GM19397 (cell line): ENCODE measurements at regions not wholly inside any gene's neighbourhood (a gene's known extent, or its start where the extent isn't known, plus 50 kb on each side); places are given as distances from the start of the nearest gene placed in this dataset.

ENCODE experiments used
- ATAC-seq: cut with Tn5 transposase; IDR thresholded peaks from one replicate; pipeline ENCODE4 v1.9.1; 2021; ENCODE audit warnings: mild to moderate bottlenecking, moderate library complexity; ENCODE audit not compliant: unreplicated experiment

DNA sequence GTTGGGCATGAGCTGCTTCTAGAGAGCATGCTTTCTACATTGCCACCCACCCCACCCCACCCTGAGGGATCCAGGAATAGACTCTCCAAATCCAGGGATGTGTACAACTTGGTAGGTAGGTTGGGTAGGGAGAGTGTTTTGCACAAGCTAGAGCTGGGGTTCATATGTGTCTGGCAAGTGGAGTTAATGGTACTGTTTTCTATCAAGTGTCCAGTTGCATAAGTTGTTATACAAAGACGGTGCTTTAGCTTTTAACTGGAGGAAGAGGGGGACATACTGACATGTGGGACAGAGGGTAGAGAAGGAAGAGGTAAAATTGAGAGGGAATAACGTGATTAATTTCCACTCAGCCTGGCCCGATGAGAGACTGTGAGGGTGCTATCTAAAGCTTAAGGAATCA, 51.0 kb upstream of the TNC start:
- no peak for ATAC-seq

DNA sequence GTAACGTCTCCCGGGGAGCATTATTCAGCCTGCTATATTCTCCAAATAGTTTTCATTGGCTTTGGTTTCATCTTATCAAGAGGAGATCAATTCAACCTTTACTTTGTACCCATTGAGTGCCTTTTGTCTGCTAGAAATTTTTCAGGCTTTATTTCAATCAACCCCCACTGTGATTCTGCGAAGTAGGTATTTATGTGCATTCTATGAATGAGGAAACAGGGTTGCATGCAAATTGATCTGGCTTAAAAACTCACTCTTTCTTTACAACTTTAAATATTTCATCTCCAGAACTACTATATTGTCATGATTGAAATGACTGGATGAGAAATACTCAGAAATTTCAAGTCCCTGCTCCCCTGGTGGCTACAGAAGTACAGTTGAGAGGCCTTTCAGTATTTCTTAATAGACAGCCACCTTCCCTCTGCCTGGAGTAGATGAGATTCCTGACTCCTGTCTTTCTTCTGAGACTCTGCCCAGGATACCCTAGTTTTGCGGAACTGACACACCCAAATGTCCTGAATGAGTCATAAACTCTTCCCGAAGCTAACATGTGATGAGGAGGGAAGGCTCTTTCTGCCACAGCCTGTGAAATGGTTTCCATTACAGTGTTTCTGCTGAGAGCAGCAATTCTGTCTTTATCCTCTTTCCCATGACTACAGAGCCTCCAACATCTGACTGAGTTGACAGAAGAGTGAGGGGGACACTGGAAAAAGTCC, 52.6 kb upstream of the TNC start:
- ATAC-seq: no peak

DNA sequence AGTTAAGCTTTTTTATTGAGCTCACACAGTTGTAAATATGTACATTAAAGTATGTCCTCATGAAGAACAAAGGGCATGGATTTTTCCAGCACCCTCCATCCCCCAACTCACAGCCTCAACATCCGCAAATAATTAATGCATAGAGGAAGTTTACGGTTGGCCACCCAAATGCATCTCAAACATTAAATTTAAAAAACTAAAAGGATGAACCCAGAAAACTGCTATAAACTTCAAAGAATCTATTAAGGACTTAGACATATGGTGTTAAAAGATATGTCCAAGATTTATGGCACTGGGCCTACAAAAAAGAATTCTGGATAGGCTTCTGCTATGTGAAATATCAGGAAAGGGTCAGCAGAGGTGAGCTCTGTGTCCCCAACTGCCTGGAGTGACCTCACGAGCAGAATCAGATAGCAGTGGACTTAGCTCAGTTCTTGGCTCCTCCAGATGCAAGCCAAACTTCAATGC, 54.0 kb upstream of the TNC start:
- no peak for ATAC-seq

DNA sequence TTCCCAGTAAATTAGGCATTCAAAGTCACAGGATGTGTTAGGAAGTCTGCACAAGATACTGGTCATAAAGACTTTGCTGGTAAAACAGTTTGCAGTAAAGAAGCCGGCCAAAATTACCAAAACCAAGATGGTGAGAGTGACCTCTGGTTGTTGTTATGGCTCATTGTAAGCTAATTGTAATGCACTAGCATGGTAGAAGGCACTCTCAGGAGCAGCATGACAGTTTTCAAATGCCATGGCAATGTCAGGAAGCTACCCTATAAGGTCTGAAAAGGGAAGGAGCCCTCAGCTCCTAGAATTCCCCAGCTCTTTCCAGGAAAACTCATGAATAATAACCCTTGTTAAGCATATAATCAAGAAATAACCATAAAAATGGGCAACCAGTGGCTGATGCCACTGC, 64.3 kb upstream of the TNC start:
- ATAC-seq: no peak

DNA sequence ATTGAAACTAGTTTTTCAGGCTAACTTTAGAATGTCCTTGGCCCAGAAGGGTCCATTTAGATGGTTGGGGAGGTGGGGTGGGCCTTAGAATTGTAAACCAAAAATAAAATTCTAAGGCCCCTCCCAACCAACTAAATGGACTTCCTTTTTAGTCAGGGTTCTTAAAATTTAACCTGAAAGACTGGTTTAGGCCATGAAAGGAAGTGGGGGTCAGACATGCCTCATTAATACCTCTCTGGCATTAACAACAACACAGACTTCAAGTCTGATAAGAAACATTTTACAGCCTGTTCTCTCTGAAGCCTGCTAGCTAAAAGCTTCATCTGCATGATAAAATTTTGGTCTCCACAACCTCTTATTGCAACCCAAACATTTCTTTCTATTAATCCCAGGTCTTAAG, 65.5 kb upstream of the TNC start:
- no peak for ATAC-seq

DNA sequence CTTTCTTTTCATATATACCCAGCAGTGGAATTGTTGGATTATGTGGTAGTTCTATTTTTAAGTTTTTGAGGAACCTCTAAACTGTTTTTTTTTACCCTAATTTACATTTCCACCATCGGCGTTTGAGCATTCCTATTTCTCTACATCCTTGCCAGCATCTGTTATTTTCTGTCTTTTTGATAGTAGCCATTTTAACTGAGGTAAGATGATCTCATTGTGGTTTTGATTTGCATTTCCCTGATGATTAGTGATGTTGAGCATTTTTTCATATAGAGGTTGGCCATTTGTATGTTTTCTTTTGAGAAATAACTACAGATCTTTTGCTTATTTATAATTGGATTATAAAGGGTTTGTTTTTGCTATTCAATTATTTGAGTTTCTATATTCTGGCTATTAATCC, 71.7 kb upstream of the TNC start:
- ATAC-seq: no peak

DNA sequence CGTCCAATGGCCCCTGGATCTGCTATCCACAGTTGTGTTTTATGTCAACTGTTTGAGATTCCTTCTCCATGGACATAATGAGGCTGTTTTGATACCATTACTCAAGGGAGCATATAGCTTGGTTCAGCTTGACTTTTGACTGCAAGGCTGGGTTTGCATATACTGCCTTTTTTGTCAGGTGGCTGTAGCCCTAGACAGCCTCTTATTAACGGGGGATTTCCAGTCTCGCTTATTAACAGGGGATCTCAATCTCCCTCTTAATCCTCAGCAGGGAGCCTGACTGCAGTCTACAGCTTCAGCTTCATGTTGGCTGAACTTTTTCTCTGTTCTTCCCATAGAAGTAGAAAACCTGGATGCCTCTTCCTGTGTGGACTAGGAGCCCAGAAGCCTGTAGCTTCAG, 73.7 kb upstream of the TNC start:
- no peak for ATAC-seq

DNA sequence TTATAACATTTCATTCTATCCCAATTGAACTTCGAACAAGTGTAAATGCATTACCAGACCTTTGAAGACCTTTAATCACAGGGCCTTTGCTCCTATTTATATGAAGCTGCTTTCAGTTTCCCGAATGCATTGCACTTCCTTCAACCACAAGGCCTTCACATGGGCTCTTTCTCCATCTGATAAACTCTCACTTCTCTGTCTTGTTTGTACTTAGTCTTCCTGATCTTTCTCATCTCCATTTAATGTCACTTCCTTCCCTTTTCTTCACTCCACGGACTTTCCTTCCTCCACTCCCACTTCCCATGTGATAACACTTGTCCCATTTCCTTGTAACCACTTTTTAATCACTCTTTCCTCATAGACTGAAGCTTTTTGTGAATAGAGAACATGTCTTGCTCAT, 74.3 kb upstream of the TNC start:
- ATAC-seq: no peak

DNA sequence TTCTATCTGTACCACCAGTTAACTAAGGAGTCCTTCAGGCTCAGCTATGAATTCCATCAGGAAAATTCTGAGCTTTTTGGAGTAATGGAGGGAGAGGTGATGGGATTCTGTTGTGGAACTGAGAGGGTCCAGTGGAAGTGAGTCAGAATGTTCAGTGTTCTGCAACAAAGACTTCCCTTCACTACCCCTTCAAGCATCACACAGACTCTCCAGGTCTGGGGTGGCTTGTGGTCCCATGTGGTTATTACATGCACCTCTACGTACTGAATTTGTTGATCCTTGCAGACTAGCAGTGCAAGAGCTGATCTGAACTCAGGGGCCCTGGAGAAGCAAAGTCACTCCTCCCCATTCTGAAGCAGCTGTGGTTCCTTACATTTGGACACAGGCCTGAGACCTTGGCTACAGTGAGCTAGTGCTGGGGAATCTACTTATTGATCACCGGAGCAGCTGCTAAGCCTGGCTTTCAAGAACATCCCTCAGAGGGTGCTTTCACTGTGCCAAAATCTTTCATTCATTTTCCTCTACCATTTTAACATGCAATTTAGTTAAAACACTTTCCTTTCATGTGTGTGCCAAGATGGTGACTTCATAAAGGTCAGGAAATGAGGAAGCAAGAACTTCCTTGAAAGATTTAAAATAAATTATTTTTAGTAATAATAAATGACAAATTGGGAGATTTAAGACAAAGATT, 75.0 kb upstream of the TNC start:
- ATAC-seq: peak; percentile 84

DNA sequence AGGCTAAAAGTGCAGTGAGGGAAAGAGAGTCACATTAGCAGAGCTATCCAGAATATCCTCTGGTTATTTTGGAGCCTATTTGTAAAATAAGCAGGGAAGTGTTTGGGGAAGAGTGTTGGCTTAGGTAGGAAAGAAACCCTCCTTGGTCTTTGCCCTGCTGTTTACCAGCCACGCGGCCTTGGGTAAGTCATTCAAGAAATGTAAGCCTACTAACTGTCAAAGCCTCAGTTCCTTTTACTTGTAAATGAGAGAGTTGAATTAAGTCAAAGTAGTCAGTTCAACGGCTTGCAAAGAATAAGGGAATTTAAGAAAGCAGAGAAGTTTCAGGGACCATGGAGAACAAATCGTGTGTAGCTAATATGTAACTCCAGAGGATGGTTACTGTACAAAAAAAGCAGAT, 75.8 kb upstream of the TNC start:
- ATAC-seq: no peak

DNA sequence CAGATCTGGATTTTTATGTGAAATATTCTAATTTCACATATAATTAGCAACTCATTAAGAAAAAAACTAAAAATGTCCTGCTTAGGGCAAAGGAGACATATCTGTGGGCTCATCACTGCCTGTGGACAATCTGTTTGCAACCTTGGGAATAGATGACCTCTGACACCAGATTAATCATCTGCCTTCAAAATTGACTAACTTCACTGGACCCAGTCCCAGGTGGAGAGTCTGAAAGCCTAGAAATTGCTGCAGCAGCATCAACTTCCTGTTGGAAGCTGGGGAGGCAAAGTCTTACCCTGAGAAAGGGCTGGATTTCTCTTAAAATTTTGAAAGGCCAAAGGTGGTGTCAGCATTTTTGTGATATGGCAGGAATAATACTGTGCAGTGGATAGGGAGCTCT, 76.3 kb upstream of the TNC start:
- no peak for ATAC-seq

DNA sequence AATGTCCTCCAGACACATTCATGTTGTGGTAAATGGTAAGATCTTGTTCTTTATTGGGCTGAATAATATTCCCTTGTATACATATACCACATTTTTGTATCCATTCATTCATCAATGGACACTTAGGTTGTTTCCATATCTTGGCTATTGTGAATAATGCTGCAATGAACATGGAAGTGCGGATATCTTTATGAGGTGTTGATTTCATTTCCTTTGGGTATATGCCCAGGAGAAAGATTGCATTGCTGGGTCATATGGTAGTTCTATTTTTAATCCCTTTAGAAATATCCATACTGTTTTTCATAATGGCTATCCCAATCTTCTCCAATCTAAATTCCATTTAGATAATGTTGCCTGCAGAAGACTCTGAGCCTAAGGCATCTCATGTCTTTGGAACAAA, 78.0 kb upstream of the TNC start:
- no peak for ATAC-seq

DNA sequence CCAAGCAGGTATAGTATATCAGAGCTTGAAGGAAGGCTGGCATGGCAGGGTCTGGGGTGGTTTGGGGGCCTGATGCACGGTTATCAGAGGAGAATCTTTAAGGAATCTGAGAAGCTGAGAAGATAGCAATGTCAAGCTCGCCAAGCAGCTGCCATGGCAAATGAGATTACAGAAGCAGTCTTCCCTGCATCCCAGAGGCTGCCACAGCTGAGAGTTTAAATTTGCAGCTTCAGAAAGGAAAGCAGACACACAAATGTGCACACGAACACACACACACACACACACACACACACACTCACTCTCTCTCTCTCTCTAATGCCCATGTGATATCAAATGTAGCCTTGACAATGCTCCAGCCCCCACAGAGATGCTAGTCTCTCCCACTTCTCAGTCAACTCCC, 79.0 kb upstream of the TNC start:
- ATAC-seq: no peak

DNA sequence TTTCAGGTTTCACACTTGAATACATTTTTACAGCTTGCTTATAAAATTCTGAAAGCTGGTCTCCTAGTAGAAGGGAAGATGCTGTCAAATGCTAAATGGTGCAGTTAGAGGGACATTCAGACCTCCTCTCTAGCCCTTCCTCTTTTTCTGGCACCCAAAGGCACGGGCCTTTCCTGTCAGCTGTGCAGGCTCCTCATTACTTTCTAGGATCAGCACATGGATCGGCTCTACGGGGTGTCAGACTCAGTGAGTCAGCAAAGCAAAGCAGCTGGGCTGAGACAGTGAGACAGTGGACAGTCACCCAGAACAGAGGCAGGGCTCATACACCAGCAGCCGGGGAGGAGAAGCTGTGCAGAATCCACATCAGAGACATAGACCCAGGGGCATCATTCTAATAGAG, 80.0 kb upstream of the TNC start:
- ATAC-seq: no peak

DNA sequence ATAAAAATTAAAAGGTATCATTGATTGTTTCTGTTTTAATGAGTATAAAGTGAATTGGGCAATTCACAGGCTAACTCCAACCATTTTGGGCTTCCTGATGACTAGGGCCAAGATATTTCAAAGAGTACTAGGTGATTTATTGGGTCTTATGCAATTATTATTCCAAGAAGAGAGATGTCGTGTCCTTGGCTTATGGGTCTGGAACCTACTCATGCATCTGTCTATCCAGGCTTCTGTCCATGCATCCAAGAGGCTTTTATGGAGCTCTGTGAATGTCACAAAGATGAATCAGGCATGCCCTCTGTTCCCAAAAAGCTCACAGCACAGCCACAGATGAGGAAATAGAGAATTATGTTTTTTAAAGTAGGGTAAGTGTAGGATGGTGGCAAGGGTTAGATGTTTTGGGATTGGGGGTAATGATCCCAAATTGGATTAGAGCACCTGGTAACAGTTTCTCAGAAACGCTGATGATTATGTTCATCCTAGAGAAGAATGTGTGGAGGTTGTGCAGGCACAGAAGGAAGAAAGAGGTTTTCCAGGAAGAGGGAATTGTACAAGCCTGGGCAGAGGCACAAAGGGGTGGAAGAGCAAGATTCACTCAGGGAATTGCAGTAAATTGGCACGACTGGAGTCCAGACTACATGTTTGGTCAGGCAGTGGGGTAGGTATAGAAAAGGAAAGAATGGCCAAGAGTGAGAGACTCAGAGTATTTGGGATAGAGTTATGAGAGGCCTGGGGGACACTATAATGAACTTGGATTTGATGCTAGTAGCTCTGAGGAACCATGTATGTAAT, 83.0 kb upstream of the TNC start:
- ATAC-seq: no peak

DNA sequence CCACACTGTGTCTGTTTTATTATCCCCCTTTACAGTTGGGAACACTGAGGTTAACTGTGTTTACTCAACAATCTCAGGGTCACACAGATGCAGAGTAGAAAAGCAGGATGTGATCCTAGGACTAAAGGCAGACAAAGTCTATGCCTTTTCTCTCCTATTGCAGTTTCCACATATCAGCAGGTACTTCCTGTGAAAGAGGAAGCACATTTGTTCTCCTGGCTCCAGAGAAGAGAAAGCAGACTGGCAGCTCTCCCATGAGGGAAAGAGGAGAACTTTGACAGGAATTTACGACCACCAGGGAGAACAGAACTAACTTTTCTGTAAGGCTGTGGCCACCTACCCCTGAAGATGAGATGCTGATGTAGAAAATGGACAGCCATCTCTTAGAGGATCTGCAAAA, 84.2 kb upstream of the TNC start:
- no peak for ATAC-seq

DNA sequence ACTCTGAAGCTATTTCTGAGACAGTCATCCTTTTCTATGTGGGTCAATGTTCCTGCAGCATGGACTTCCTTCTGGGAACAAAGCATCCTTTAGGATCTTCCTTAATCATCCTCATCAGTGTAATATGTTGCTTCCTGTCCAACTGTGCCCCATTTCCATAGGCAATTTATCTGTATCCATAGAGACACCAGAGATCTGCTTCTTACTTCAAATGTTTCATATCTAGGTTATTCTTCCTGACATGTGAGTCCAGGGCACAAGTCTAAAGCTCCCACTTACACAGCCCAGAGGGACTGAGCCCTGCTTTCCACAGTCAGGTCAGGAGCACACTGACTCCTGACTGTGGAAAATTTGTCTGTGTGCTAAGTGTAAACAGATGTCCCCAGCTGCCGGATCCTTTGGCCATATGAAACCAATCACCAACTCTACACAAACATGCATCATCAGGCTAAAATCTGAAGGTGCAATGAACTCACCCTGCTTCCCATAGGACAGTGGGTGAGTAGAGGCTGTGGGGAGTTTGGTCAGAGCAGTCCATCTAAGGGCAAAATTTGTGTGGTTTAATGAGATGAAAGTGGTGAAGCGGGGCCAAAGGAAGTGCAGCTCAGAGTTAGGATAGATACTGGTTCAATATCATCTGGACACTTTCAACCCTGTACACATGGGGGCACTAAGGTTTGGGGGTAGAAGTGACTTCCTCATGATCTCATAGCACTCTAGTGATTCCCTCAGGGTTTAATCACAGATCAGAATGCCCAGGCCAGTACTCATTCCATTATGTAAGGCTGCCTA, 85.2 kb upstream of the TNC start:
- ATAC-seq: no peak

DNA sequence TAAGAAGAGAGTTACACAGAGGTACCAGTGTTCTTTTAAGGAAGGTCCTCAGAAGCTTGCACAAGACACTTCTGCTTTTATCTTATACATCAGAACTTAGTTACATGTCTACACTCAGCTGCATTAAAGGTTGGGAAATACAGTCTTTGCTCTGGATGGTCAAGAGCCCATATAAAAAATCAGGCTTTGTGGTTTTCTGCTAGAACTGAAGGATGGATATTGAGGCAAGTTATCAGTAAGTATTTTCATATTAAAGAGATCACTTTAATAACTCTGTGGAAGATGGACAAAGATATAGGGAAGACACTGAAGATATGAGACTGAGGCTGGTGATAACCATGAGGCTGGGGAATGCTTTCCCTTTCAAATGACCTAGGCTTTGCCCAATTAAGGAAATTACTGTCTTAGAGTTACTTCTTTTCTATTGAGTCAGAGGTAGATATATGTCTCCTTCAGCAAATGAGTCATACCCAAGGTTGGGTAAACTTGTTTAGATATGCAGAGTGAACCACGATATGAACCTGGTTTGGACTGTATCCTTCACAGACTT, 87.0 kb upstream of the TNC start:
- ATAC-seq: peak; percentile 38

DNA sequence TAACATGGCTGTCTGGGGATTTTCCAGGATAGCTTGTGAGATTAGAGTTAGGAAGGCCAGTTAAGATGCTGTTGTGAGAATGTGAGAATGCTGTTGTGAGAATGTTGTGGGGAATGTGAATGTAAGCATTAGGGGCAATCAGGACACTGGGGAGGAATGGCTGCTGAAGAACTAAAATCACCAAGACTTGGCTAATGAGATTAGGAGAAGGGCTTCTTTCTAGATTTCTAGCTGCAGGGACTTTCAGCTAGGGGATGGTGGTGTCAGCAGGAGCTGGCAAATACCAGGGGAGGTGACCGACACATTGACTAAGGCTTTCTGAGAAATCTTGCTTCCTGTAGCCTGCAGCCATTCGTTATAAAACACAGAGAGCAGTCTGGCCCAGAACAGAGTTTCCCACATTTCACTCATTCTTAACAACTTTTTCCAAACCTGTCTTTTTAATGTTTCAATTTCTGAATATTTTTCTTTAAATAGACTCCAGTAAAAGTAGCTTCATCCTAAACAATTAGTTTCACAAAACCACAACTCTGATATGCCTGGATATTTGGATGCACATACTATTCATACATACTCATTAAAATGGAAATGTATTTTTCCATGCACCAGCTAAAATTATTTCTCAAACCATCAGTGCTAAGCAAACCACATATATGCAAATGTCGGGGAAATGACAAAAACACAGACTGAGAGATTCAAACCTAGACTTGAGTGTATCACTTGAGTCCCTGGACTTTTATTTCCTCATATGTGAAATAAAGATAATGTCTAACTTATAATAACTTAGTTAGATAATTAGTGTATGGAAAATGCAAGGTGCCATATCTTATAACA, 89.3 kb upstream of the TNC start:
- ATAC-seq: no peak

DNA sequence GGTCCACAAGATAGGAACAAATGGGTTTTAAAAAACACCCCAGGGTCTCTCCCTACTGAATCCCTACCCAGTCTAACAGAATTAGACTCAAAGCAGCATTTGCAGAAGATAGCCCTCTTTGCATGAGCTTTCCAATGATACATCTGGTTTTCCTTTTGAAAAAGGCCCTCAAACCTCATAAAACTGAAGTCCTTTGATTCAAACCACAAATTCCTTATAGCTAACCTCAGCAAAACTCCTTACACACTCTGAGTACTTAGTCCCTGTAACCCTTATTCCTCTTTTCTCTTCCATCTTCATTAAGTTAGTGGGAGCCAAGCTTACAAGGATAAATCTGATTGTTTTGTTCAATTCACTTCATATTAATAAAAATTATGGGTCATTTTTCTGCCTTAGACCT, 90.5 kb upstream of the TNC start:
- ATAC-seq: no peak
